H9 (cell line): ENCODE measurements at regions not wholly inside any gene's neighbourhood (a gene's known extent, or its start where the extent isn't known, plus 50 kb on each side); places are given as distances from the start of the nearest gene placed in this dataset.

Source experiments
- DNase-seq: peaks from one replicate; pipeline ENCODE4 v3.0.0-alpha.2; 2017
- H2AFZ ChIP-seq: one replicate; pipeline ENCODE4 v1.6.1; 2013; ENCODE audit warnings: mild to moderate bottlenecking, low read length, control low read depth, moderate library complexity
- H2AK5ac ChIP-seq: 2 replicates; pipeline ENCODE4 v1.6.1; 2013; ENCODE audit warnings: low read length, control low read depth, mixed read lengths; ENCODE audit not compliant: insufficient read length
- H2BK120ac ChIP-seq: one replicate; pipeline ENCODE4 v1.6.1; 2013; ENCODE audit warnings: low read depth, mild to moderate bottlenecking, low read length, control low read depth, inconsistent platforms; ENCODE audit not compliant: poor library complexity, severe bottlenecking
- H2BK12ac ChIP-seq: 2 replicates; pipeline ENCODE4 v1.6.1; 2013; ENCODE audit warnings: low read length, control low read depth, mixed read lengths, low read depth; ENCODE audit not compliant: insufficient read length
- H2BK15ac ChIP-seq: 2 replicates; pipeline ENCODE4 v1.6.1; 2013; ENCODE audit warnings: low read depth, low read length, control low read depth
- H2BK20ac ChIP-seq: one replicate; pipeline ENCODE4 v1.6.1; 2013; ENCODE audit warnings: low read depth, mild to moderate bottlenecking, low read length, control low read depth, inconsistent platforms; ENCODE audit not compliant: poor library complexity, severe bottlenecking
- H2BK5ac ChIP-seq: 2 replicates; pipeline ENCODE4 v1.6.1; 2013; ENCODE audit warnings: low read length, control low read depth, mixed read lengths; ENCODE audit not compliant: insufficient read length
- H3K14ac ChIP-seq: 2 replicates; pipeline ENCODE4 v1.6.1; 2013; ENCODE audit warnings: low read length, control low read depth; ENCODE audit not compliant: insufficient read depth
- H3K18ac ChIP-seq: 2 replicates; pipeline ENCODE4 v1.6.1; 2013; ENCODE audit warnings: low read depth, mild to moderate bottlenecking, mixed read lengths, low read length, control low read depth; ENCODE audit not compliant: insufficient read length
- H3K23ac ChIP-seq: 2 replicates; pipeline ENCODE4 v1.6.1; 2013; ENCODE audit warnings: low read length, control low read depth, mixed read lengths, low read depth; ENCODE audit not compliant: insufficient read length
- H3K23me2 ChIP-seq: 2 replicates; pipeline ENCODE4 v1.6.1; 2013; ENCODE audit warnings: low read depth, mild to moderate bottlenecking, mixed read lengths, low read length, control low read depth; ENCODE audit not compliant: insufficient read length, poor library complexity, severe bottlenecking
- H3K27ac ChIP-seq: 2 replicates; pipeline ENCODE4 v1.5.1; 2013; ENCODE audit warnings: low read length, control low read depth, mixed read lengths, low read depth; ENCODE audit not compliant: insufficient read length
- H3K27me3 ChIP-seq: 2 replicates; pipeline ENCODE4 v1.6.1; 2013; ENCODE audit warnings: low read length, control low read depth, inconsistent platforms; ENCODE audit not compliant: insufficient read depth
- H3K4ac ChIP-seq: 2 replicates; pipeline ENCODE4 v1.6.1; 2013; ENCODE audit warnings: low read depth, mild to moderate bottlenecking, control low read depth, inconsistent platforms, low read length, moderate library complexity
- H3K4me1 ChIP-seq: 2 replicates; pipeline ENCODE4 v1.6.1; 2013; ENCODE audit warnings: low read length, control low read depth, inconsistent platforms; ENCODE audit not compliant: insufficient read depth
- H3K4me2 ChIP-seq: 2 replicates; pipeline ENCODE4 v1.6.1; 2013; ENCODE audit warnings: low read length, control low read depth, mixed read lengths; ENCODE audit not compliant: insufficient read length, insufficient read depth
- H3K56ac ChIP-seq: 2 replicates; pipeline ENCODE4 v1.6.1; 2013; ENCODE audit warnings: low read depth, mild to moderate bottlenecking, mixed read lengths, low read length, control low read depth; ENCODE audit not compliant: insufficient read length
- H3K79me1 ChIP-seq: 2 replicates; pipeline ENCODE4 v1.6.1; 2013; ENCODE audit warnings: low read depth, mild to moderate bottlenecking, moderate library complexity, low read length, control low read depth, inconsistent platforms; ENCODE audit not compliant: insufficient read depth, poor library complexity, severe bottlenecking
- H3K79me2 ChIP-seq: 2 replicates; pipeline ENCODE4 v1.6.1; 2013; ENCODE audit warnings: low read length, control low read depth, inconsistent platforms; ENCODE audit not compliant: insufficient read depth
- H3K9ac ChIP-seq: 2 replicates; pipeline ENCODE4 v1.6.1; 2013; ENCODE audit warnings: low read length, control low read depth, mixed read lengths; ENCODE audit not compliant: insufficient read length; ENCODE audit errors: extremely low read depth
- H3K9me3 ChIP-seq: one replicate; pipeline ENCODE4 v1.6.1; 2013; ENCODE audit warnings: low read depth, low read length, inconsistent platforms; ENCODE audit not compliant: control insufficient read depth
- H3T11ph ChIP-seq: one replicate; pipeline ENCODE4 v1.6.1; 2013; ENCODE audit warnings: mild to moderate bottlenecking, low read length, control low read depth, inconsistent platforms
- H4K20me1 ChIP-seq: one replicate; pipeline ENCODE4 v1.6.1; 2013; ENCODE audit not compliant: control insufficient read depth, insufficient read length, insufficient read depth
- H4K5ac ChIP-seq: 2 replicates; pipeline ENCODE4 v1.6.1; 2013; ENCODE audit warnings: low read depth, mild to moderate bottlenecking, mixed read lengths, low read length, control low read depth; ENCODE audit not compliant: insufficient read length
- H4K8ac ChIP-seq: replicated peaks from 2 replicates; pipeline ENCODE4 v1.6.1; 2013; ENCODE audit warnings: low read length, control low read depth, mixed read lengths, low read depth; ENCODE audit not compliant: insufficient read length
- H4K91ac ChIP-seq: 2 replicates; pipeline ENCODE4 v1.6.1; 2013; ENCODE audit warnings: low read depth, mild to moderate bottlenecking, moderate library complexity, mixed read lengths, low read length, control low read depth; ENCODE audit not compliant: insufficient read length
- H3K27ac Mint-ChIP-seq, 3 experiments: 2 replicates in 2 of 3; 3 replicates in 1 of 3; pipeline ENCODE4 v1.8.0; 2020 to 2021; ENCODE audit warnings: mixed read lengths in 3 of 3, mild to moderate bottlenecking in 1 of 3, moderate library complexity in 1 of 3
- H3K27me3 Mint-ChIP-seq: 2 replicates; pipeline ENCODE4 v1.8.0; 2021; ENCODE audit warnings: low read depth, mild to moderate bottlenecking, moderate library complexity, mixed read lengths
- H3K36me3 Mint-ChIP-seq, 3 experiments: 2 replicates in 2 of 3; 3 replicates in 1 of 3; pipeline ENCODE4 v1.8.0; 2020 to 2021; ENCODE audit warnings: low read depth in 3 of 3, mixed read lengths in 3 of 3; ENCODE audit not compliant: insufficient read depth in 1 of 3
- H3K4me1 Mint-ChIP-seq, 2 experiments: 2 replicates each; pipeline ENCODE4 v1.8.0; 2020; ENCODE audit warnings: mixed read lengths in 2 of 2
- H3K4me3 Mint-ChIP-seq, 2 experiments: 2 replicates in 1 of 2; 3 replicates in 1 of 2; pipeline ENCODE4 v1.8.0; 2020 to 2021; ENCODE audit warnings: mild to moderate bottlenecking in 2 of 2, mixed read lengths in 2 of 2, moderate library complexity in 1 of 2
- H3K9me3 Mint-ChIP-seq, 2 experiments: 2 replicates in 1 of 2; 3 replicates in 1 of 2; pipeline ENCODE4 v1.8.0; 2020; ENCODE audit warnings: mild to moderate bottlenecking in 2 of 2, mixed read lengths in 2 of 2, moderate library complexity in 1 of 2
- CTCF ChIP-seq: fragments of 200-600 bp; sonication (generic); conservative IDR thresholded peaks from 3 replicates; pipeline ENCODE4 v1.8.0; 2021; ENCODE audit warnings: antibody characterized with exemption, mild to moderate bottlenecking
- WGBS: extraction: QIAGEN DNeasy Blood & Tissue Kit; methylation state at CpG from one replicate; pipeline ENCODE4 v1.1.7; 2013; ENCODE audit warnings: missing lambda C conversion rate, low lambda C conversion rate, mixed read lengths; ENCODE audit not compliant: insufficient read length; ENCODE audit errors: extremely low coverage; 5-methylcytosine and 5-hydroxymethylcytosine counted together

GRCh38 chr10:117792214-117792613, 249.7 kb downstream of the EMX2 start:
- H3K36me3 Mint-ChIP-seq: no peaks in the 10 kb centered on the region
- H3K4me1 Mint-ChIP-seq: 0 out of 4 replicates have a peak, but pooled peaks cover 0 to 2% of the 10 kb centered on the region in 2 experiments
- H3K79me2 ChIP-seq: no peaks in the 10 kb centered on the region
- no peak overlapping the region for H4K91ac ChIP-seq
- H3K9me3 Mint-ChIP-seq: no peaks in the 10 kb centered on the region
- H3K18ac ChIP-seq: no peak overlapping the region
- no peaks in the 10 kb centered on the region for H4K20me1 ChIP-seq
- no peak overlapping the region for H4K5ac ChIP-seq
- H3K23ac ChIP-seq: no peak overlapping the region
- no peaks in the 10 kb centered on the region for H3K23me2 ChIP-seq
- H3K9me3 ChIP-seq: no peaks in the 10 kb centered on the region
- H3K27ac Mint-ChIP-seq: no peak overlapping the region
- no peak overlapping the region for H3K4ac ChIP-seq
- no peak overlapping the region for H3K4me3 Mint-ChIP-seq
- no peaks in the 10 kb centered on the region for H3K4me1 ChIP-seq
- TF ChIP-seq CTCF: no peak
- no peak overlapping the region for H2AFZ ChIP-seq
- no peak for DNase-seq
- H3K27ac ChIP-seq: no peak overlapping the region
- H3T11ph ChIP-seq: no peak overlapping the region
- H3K27me3 Mint-ChIP-seq: peaks cover 5% of the 10 kb centered on the region
- H2BK20ac ChIP-seq: no peak overlapping the region
- H3K4me2 ChIP-seq: no peak overlapping the region
- no peak overlapping the region for H3K9ac ChIP-seq
- H2BK12ac ChIP-seq: no peak overlapping the region
- no peak overlapping the region for H3K14ac ChIP-seq
- no peak overlapping the region for H2BK5ac ChIP-seq
- no peak overlapping the region for H4K8ac ChIP-seq
- WGBS: no CpG with 5 or more reads among the region's 3 CpGs
- no peaks in the 10 kb centered on the region for H3K79me1 ChIP-seq
- H2BK120ac ChIP-seq: no peak overlapping the region
- H3K27me3 ChIP-seq: no peaks in the 10 kb centered on the region
- no peak overlapping the region for H3K56ac ChIP-seq
- H2AK5ac ChIP-seq: no peak overlapping the region
- no peak overlapping the region for H2BK15ac ChIP-seq
